ENCODE measurements at regions not wholly inside any gene's neighbourhood (a gene's known extent, or its start where the extent isn't known, plus 50 kb on each side); places are given as distances from the start of the nearest gene placed in this dataset.

- Histone ChIP-seq H3K27ac (ENCODE audit: low read depth, low read length) (no peak overlapping the region), H3K4me1 (ENCODE audit: control insufficient read depth, insufficient read depth, low read length) (no peaks in the 10 kb centered on the region), H3K4me3 (ENCODE audit: low read depth, low read length) (no peak overlapping the region), H3K36me3 (ENCODE audit: control insufficient read depth, insufficient read depth, low read length) (no peaks in the 10 kb centered on the region), H3K9ac (ENCODE audit: low read depth, low read length) (no peak overlapping the region), H3K9me3 (ENCODE audit: control insufficient read depth, insufficient read depth, low read length) (no peaks in the 10 kb centered on the region), H3K27me3 (ENCODE audit: control insufficient read depth, insufficient read depth, low read length) (no peaks in the 10 kb centered on the region)
Measured at GRCh38 chr15:46872286-46872980, 844.9 kb upstream of the SEMA6D start.

- Histone ChIP-seq H3K9ac (ENCODE audit: low read depth, low read length) (no peak overlapping the region), H3K4me3 (ENCODE audit: low read depth, low read length) (no peak overlapping the region), H3K4me1 (ENCODE audit: control insufficient read depth, insufficient read depth, low read length) (no peaks in the 10 kb centered on the region), H3K27me3 (ENCODE audit: control insufficient read depth, insufficient read depth, low read length) (no peaks in the 10 kb centered on the region), H3K9me3 (ENCODE audit: control insufficient read depth, insufficient read depth, low read length) (no peaks in the 10 kb centered on the region), H3K27ac (ENCODE audit: low read depth, low read length) (no peak overlapping the region), H3K36me3 (ENCODE audit: control insufficient read depth, insufficient read depth, low read length) (no peaks in the 10 kb centered on the region)
Measured at GRCh38 chr15:46872981-46873330, 844.3 kb upstream of the SEMA6D start.

- no peak overlapping the region for H3K27ac ChIP-seq (ENCODE audit: low read depth, low read length)
- H3K9ac ChIP-seq (ENCODE audit: low read depth, low read length): no peak overlapping the region
- H3K4me3 ChIP-seq (ENCODE audit: low read depth, low read length): no peak overlapping the region
- no peaks in the 10 kb centered on the region for H3K27me3 ChIP-seq (ENCODE audit: control insufficient read depth, insufficient read depth, low read length)
- 0 out of 2 replicates have a peak, but pooled peaks cover 4% of the 10 kb centered on the region for H3K9me3 ChIP-seq (ENCODE audit: control insufficient read depth, insufficient read depth, low read length)
- no peaks in the 10 kb centered on the region for H3K36me3 ChIP-seq (ENCODE audit: control insufficient read depth, insufficient read depth, low read length)
- no peaks in the 10 kb centered on the region for H3K4me1 ChIP-seq (ENCODE audit: control insufficient read depth, insufficient read depth, low read length)
Measured at GRCh38 chr15:46879032-46879770, 838.1 kb upstream of the SEMA6D start.

DNA sequence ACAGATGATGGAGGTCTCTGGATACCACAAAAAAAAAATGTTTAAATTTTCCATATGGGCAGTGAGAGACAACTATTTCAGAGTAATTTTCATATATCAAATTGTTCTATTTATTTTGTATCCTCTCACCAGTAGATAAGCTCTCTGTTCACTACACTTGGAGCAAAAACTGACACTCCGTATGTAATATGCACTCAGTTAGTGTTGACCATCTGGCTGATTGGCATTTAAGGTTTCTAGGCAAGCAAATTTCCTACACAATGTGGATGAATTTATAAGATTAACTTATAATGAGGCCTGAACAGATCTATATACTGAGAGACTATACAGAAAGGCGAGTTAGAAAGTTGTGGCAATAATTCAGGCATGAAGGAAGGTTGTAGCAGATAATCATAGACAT is 836.5 kb upstream of the SEMA6D start:
- peaks cover 12% of the 10 kb centered on the region for H3K9me3 ChIP-seq (ENCODE audit: control insufficient read depth, insufficient read depth, low read length)
- H3K27ac ChIP-seq (ENCODE audit: low read depth, low read length): no peak overlapping the region

GRCh38 chr15:46892621-46893160 is 824.6 kb upstream of the SEMA6D start:
- H3K4me1 ChIP-seq (ENCODE audit: control insufficient read depth, insufficient read depth, low read length): no peaks in the 10 kb centered on the region
- no peak overlapping the region for H3K4me3 ChIP-seq (ENCODE audit: low read depth, low read length)
- H3K9ac ChIP-seq (ENCODE audit: low read depth, low read length): no peak overlapping the region
- no peaks in the 10 kb centered on the region for H3K27me3 ChIP-seq (ENCODE audit: control insufficient read depth, insufficient read depth, low read length)
- H3K27ac ChIP-seq (ENCODE audit: low read depth, low read length): no peak overlapping the region
- H3K9me3 ChIP-seq (ENCODE audit: control insufficient read depth, insufficient read depth, low read length): no peaks in the 10 kb centered on the region
- H3K36me3 ChIP-seq (ENCODE audit: control insufficient read depth, insufficient read depth, low read length): no peaks in the 10 kb centered on the region

More for the DNA sequence above, 836.5 kb upstream of the SEMA6D start:
- Histone ChIP-seq H3K36me3 (ENCODE audit: control insufficient read depth, insufficient read depth, low read length) (no peaks in the 10 kb centered on the region), H3K9ac (ENCODE audit: low read depth, low read length) (no peak overlapping the region), H3K4me1 (ENCODE audit: control insufficient read depth, insufficient read depth, low read length) (no peaks in the 10 kb centered on the region), H3K27me3 (ENCODE audit: control insufficient read depth, insufficient read depth, low read length) (no peaks in the 10 kb centered on the region), H3K4me3 (ENCODE audit: low read depth, low read length) (no peak overlapping the region)

DNA sequence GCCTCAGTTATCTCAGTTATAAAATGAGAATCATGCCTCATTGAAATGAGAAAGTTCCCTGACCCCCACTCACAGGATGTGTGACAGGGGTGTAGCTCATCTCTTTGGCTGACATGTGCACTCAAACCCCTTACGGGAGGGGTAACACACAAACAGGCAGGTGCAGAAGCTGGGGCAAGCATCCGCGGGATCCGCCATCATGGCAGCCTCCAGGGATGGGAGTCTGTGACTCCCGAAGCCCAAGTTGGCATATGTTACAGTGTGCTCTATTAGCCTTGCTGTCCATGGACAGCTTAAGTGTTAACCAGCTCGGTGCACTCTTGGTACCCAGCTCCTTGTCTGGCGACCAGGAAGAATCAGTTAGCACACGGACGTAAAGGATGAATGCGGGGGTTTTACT is 822.7 kb upstream of the SEMA6D start:
- H3K27me3 ChIP-seq (ENCODE audit: control insufficient read depth, insufficient read depth, low read length): no peaks in the 10 kb centered on the region
- H3K4me3 ChIP-seq (ENCODE audit: low read depth, low read length): no peak overlapping the region
- H3K4me1 ChIP-seq (ENCODE audit: control insufficient read depth, insufficient read depth, low read length): no peaks in the 10 kb centered on the region
- H3K27ac ChIP-seq (ENCODE audit: low read depth, low read length): no peak overlapping the region
- no peaks in the 10 kb centered on the region for H3K36me3 ChIP-seq (ENCODE audit: control insufficient read depth, insufficient read depth, low read length)
- no peak overlapping the region for H3K9ac ChIP-seq (ENCODE audit: low read depth, low read length)
- no peaks in the 10 kb centered on the region for H3K9me3 ChIP-seq (ENCODE audit: control insufficient read depth, insufficient read depth, low read length)

DNA sequence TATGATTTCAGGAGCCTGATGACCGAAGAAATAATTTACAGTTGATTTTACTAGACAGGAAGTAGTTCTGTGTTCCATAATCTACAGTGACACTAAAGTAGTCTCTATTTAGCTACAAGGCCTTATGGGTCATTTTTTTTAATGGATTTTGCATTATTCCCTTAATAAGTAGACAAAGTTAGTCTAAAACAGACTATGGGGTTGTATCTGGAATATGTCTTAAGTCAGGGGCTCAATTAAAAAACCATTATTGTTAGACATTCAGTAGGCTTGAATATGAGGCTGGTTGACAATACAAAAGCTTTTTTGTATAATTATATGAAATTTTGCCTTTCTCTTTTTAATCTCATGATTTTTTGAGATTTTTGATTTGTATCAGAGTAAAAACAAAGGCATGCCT is 820.0 kb upstream of the SEMA6D start:
- Histone ChIP-seq H3K27me3 (ENCODE audit: control insufficient read depth, insufficient read depth, low read length) (no peaks in the 10 kb centered on the region), H3K4me1 (ENCODE audit: control insufficient read depth, insufficient read depth, low read length) (no peaks in the 10 kb centered on the region), H3K27ac (ENCODE audit: low read depth, low read length) (no peak overlapping the region), H3K4me3 (ENCODE audit: low read depth, low read length) (no peak overlapping the region), H3K36me3 (ENCODE audit: control insufficient read depth, insufficient read depth, low read length) (no peaks in the 10 kb centered on the region), H3K9ac (ENCODE audit: low read depth, low read length) (no peak overlapping the region), H3K9me3 (ENCODE audit: control insufficient read depth, insufficient read depth, low read length) (no peaks in the 10 kb centered on the region)

DNA sequence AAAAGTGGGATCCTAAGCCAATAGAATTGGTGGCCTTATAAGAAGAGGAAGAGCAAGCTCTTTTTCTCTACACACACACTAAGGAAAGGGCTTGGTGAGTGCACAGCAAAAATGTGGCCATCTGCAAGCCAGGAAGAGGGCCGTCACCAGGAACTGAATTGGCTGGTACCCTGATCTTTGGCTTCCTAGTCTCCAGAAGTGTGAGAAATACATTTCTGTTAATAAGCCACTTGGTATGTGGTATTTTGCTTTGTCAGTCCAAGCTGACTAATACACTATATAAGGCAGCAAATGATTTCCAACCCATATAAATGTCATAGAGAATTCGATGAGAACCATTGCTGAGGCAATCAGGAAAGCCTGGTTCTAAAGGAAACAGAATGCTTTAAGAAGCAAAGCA is 816.3 kb upstream of the SEMA6D start:
- Histone ChIP-seq H3K9ac (ENCODE audit: low read depth, low read length) (no peak overlapping the region), H3K27ac (ENCODE audit: low read depth, low read length) (no peak overlapping the region), H3K4me1 (ENCODE audit: control insufficient read depth, insufficient read depth, low read length) (no peaks in the 10 kb centered on the region), H3K4me3 (ENCODE audit: low read depth, low read length) (no peak overlapping the region), H3K9me3 (ENCODE audit: control insufficient read depth, insufficient read depth, low read length) (no peaks in the 10 kb centered on the region), H3K36me3 (ENCODE audit: control insufficient read depth, insufficient read depth, low read length) (no peaks in the 10 kb centered on the region), H3K27me3 (ENCODE audit: control insufficient read depth, insufficient read depth, low read length) (no peaks in the 10 kb centered on the region)

GRCh38 chr15:46917721-46918252 is 799.5 kb upstream of the SEMA6D start:
- Histone ChIP-seq H3K36me3 (ENCODE audit: control insufficient read depth, insufficient read depth, low read length) (no peaks in the 10 kb centered on the region), H3K27ac (ENCODE audit: low read depth, low read length) (no peak overlapping the region), H3K4me1 (ENCODE audit: control insufficient read depth, insufficient read depth, low read length) (no peaks in the 10 kb centered on the region), H3K4me3 (ENCODE audit: low read depth, low read length) (no peak overlapping the region), H3K27me3 (ENCODE audit: control insufficient read depth, insufficient read depth, low read length) (no peaks in the 10 kb centered on the region), H3K9ac (ENCODE audit: low read depth, low read length) (no peak overlapping the region), H3K9me3 (ENCODE audit: control insufficient read depth, insufficient read depth, low read length) (no peaks in the 10 kb centered on the region)

- H3K9me3 ChIP-seq (ENCODE audit: control insufficient read depth, insufficient read depth, low read length): no peaks in the 10 kb centered on the region
- no peak overlapping the region for H3K9ac ChIP-seq (ENCODE audit: low read depth, low read length)
- H3K27me3 ChIP-seq (ENCODE audit: control insufficient read depth, insufficient read depth, low read length): no peaks in the 10 kb centered on the region
- H3K4me3 ChIP-seq (ENCODE audit: low read depth, low read length): no peak overlapping the region
- H3K27ac ChIP-seq (ENCODE audit: low read depth, low read length): no peak overlapping the region
- H3K4me1 ChIP-seq (ENCODE audit: control insufficient read depth, insufficient read depth, low read length): no peaks in the 10 kb centered on the region
- H3K36me3 ChIP-seq (ENCODE audit: control insufficient read depth, insufficient read depth, low read length): no peaks in the 10 kb centered on the region
Measured at GRCh38 chr15:46918462-46919140, 798.7 kb upstream of the SEMA6D start.

DNA sequence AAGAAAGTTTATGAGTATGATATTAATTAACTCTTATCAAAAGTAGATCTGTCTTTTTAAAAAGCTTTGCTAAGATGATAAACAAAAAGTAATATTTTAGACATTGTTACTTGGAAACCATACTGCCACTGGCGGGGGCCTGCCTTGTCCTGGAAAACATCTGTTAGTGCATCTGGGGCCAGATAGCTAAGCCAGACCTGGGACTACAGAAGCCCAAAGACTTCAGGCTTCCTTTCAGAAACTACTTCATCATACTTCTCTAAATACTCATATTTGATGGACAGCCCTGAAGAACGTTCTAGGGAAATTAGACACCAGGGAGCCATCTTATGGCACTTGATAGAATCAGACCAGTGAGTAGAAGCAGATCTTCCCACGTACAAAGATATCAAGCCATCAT is 795.4 kb upstream of the SEMA6D start:
- Histone ChIP-seq H3K9ac (ENCODE audit: low read depth, low read length) (no peak overlapping the region), H3K9me3 (ENCODE audit: control insufficient read depth, insufficient read depth, low read length) (no peaks in the 10 kb centered on the region), H3K27ac (ENCODE audit: low read depth, low read length) (no peak overlapping the region), H3K27me3 (ENCODE audit: control insufficient read depth, insufficient read depth, low read length) (no peaks in the 10 kb centered on the region), H3K4me1 (ENCODE audit: control insufficient read depth, insufficient read depth, low read length) (no peaks in the 10 kb centered on the region), H3K36me3 (ENCODE audit: control insufficient read depth, insufficient read depth, low read length) (no peaks in the 10 kb centered on the region), H3K4me3 (ENCODE audit: low read depth, low read length) (no peak overlapping the region)
